NCI-H187 (cell line): ENCODE measurements at regions not wholly inside any gene's neighbourhood (a gene's known extent, or its start where the extent isn't known, plus 50 kb on each side); places are given as distances from the start of the nearest gene placed in this dataset.
"Not testable (repeated sequence)": the region's sequence is repeated elsewhere in the genome, so short reads cannot be mapped to it uniquely, and the experiment has no call there.

Experiments
- DNase-seq, 2 experiments: peaks; one replicate each; lab custom pipeline; 2025; lab: John Stamatoyannopoulos, UW

DNA sequence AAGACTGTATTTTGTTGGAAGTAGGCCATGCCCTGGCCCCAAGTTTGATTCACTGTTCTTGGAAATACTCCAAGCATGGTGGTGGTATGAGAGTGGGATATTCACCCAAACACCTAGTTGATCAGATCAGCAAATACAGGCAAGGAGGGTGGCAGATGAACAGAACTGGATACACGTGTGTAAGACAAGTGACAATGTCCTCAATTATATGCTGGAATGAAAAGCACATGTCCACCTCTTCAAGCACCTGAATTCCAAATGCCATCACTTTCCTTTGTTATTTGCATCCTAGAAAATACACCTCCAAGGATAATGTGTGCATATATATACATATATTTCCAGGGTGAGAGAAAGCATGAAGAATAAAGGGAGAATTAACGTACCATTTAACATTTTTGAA is 131.8 kb upstream of the ZEB1 start:
- no peak for DNase-seq

DNA sequence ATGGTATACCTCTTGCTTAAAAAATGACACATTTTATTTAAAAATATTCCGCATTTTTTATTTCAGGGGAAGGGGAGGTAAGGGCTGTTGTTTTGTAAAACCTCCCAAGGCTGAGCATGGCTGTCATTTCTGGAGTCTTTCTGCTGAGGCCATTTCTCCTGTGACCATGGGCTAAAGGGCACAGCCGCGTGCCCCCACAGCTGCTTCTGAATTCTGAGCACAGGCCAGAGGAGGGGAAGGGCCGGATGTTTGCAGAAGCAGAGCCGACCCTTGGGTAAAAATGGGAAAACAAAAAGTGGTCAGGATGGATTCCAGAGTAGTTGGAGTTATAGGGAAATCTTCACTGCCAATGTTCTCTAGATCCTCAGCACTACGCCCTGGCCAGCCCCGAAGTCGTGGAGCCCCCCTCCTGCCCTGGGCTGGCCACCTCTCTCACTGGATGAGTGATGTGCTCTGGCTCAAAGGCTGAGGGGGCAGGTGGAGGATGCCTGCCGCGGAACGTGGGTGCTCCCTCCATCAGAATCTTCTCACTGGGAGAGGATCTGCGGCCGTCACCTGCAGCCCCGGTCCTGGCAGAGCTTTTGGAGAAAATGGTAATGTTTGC is 131.3 kb upstream of the ZEB1 start:
- DNase-seq: no peak

DNA sequence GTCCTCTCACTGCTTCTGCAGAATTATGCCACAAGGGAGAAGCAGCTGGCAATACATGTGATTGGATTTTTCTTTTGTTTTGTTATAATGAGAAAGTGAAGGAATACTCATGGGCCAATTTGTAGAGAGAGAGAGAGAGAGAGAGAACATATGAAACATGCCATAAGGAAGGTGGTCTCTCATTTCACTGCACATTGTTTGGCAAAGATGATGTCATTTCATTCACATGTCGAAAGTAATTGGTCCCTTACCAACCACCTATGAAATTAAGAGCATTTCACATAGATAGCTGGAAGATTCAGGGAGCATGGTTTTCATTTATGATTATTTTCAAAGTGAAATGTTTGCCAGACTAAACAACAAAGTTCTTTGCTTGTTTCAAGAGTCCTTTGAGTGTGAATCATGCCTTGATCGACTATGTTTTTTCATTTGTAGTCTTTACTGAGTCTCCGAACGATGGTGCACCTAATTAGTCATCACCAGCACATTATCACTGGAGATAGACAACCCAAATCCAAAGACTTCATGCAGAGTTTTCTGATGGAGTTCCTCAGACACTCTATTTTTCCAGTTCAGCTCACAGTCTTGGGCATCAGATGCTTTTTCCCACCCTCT is 130.1 kb upstream of the ZEB1 start:
- no peak for DNase-seq

DNA sequence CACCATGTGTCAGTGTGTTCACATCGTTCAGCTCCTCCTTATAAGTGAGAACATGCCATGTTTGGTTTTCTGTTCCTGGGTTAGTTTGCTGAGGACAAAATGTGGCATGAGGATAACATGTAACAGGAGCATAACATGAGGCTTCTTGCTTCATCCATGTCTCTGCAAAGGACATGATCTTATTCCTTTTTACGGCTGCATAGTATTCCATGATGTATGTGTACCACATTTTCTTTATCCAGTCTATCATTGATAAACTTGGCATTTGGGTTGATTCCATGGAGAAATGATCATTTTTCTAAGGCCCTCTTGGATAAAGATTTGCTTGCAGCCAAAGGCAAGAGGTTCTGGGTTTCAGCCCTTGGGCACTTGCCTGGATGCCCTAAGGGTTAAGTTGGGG is 128.5 kb upstream of the ZEB1 start:
- DNase-seq: no peak

DNA sequence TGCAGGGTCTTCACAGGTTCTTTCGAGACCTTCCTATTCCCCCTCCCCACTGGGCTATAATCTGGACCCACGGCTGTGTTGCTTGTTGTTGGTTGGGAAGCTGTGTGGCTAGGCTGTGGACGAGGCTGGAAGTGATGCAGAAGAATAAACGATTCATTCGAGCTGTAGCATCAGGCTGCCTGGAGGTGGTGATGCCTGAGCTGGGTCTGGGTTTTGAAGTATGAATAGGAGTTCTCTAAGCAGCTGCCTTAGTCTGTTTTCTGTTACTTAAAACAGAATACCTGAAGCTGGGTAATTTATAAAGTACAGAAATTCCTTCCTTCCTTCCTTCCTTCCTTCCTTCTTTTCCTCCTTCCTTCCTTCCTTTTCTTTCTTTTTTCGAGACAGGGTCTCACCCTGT is 126.5 kb upstream of the ZEB1 start:
- DNase-seq: no peak

DNA sequence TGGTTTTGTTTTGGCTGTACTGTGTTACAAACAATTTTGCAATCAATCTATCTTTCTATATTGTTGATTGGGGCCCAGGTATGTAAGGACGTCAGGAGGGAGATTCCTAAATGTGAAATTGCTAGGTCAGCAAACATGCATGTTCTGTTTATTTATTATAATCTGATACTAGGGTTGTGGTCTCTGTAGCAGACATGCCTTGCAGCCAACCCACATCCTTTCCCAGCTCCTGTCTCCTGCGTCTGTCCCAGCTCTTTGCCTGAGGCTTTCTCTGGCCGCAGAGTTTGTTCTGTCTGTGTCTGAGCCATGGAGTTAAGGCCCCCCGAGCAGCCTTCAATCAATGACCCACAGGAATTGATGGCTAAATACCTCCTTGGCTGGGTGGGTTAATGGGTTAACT is 124.0 kb upstream of the ZEB1 start:
- no peak for DNase-seq

DNA sequence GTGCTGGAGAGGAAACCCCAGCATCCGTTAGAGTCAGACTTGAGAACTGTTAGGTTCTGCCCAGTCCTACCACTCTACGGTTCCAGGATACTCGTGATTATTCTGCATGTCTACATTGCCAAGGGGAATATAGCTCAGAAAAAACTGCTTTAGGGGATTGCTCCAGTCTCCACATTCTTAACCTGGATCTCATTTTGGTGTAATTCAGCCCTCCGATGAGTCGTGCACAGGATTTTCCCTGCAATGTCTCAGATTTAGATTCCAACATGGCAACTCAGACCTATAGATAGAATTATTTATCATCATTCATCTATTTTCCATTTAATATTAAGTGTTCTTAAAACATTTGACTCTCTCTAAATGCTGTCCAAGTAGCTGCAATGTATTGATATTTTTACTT is 121.1 kb upstream of the ZEB1 start:
- no peak for DNase-seq

DNA sequence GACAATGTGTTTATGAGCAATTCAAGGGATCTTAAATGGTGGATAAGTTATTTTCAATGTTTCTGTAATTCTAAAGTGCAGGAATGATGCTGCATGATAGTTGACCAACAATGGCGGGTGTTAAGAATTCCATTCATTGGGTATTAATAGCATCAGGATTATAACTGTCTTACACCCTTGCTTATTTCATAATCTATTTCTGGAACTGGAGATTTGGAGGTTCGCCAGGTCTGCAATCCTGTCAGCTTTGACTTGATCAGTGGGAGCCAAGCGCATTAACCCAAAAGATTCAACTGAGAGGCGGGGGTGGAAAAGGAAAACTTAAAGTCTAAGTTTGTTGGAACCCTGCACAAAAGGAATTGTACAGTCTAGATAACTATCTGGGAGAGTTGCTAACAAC is 114.9 kb upstream of the ZEB1 start:
- DNase-seq: no peak

DNA sequence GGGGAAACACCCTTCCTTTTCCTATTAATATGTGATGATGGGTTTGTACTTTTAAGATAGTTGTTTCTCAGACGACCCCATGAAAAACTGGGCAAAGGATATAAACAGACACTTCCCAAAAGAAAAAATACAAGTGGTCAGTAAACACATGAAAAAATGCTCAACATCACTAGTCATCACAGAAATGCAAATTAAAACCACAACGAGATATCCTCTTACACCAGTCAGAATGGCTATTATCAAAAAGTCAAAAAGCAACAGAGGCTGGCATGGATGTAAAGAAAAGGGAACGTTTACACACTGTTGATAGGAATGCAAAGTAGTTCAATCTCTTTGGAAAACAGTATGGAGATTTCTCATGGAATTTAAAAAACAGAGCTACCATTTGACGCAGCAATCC is 111.4 kb upstream of the ZEB1 start:
- DNase-seq: no peak

DNA sequence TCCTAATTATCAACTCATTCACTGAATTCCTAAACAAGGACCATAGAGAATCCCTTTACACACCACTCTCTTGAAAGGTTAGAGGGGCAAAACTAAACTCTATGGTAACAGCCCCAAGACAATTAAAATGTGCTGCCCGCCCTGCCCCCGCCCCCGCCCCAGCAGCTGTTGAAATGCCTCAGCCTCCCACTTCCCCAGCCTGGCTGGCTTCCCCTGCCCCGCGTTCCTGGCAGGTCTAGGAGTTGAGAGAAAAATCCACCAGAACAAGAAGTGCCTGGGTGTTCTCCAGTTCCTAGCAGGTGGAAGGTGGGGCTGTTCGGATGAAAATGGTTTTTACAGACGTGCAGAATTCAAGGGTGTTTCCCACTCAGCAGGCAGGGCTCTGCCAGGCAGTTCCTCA is 109.5 kb upstream of the ZEB1 start:
- DNase-seq: no peak

DNA sequence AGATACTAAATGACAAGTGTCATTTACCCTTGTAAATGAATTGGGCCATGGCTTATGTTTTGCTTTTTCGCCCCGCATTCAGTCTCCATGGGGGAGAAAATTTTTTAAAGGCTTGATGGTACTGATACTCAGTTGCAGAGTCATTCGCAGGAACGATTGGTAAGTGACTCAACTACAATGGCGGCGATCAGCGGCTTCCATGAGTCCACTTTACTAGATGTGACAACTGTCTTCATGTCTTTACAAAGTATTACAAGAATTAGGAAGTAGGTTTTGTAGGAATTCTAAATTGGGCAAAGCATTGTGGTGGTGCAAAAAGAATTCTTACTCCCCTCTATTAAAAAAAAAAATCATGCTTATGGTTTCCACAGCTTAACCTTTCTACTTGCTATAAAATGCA is 108.8 kb upstream of the ZEB1 start:
- no peak for DNase-seq

DNA sequence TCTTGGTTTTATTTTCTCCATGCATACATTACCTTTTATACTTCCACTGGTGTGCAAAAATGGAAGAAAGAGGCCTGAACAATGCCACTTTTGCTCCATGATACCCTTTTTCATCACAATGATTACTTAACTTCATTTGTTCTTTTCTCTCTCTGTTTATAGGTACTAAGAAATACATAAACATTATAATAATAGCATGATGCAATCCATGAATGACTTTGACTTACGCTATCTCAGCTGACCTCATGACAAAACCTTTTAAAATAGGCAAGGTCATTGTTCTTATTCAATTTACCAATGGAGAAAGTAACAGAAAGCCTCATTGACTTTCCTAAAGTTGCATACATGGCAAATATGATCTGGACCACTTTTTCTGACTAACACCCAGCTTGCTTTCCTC is 105.1 kb upstream of the ZEB1 start:
- DNase-seq: no peak

DNA sequence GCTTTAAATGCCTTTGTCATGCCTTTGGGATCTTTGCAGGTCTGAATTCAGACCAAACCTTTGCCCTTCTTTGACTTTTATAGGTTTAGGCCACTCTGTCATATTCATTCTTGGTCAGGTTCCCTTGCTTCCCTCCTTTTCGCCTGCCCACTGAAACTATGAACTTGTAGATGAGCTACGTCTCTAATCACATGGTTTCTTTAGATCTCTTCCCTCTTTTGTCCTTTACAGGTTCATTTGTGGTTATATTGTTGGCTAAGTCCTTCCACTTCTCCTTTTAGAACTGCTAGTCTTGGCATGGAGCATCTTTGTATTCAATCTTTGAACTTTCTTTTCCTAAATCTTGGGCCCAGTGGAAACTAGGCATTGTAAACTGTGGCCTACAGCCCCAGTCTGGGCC is 104.0 kb upstream of the ZEB1 start:
- DNase-seq: no peak

DNA sequence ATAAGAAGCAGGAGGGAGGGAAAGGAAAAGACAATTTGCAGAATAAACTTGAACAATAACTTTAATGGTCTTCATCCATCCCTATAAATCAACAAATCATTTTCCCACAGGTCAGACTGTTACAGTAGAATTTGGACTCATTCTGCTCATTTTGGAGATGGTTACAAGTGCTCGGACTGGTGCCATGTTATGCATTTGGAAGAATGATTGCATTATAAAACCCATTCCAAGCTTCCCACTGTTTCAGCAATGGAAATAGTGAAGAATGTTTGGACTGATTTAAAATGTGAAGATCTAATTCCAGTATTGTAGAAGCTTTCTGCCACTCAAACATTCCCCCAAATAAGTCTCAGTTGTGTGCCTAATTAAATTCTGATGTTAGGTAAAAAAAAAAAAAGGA is 99.7 kb upstream of the ZEB1 start:
- no peak for DNase-seq

DNA sequence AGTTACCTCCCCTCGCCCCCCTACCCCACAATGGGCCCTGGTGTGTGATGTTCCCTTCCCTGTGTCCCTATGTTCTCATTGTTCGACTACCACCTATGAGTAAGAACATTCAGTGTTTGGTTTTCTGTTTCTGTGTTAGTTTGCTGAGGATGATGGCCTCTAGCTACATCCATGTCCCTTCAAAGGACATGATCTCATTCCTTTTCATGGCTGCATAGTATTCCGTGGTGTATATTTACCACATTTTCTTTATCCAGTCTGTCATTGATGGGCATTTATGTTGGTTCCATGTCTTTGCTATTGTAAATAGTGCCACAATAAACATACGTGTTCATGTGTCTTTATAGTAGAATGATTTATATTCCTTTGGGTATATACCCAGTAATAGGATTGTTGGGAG is 90.2 kb upstream of the ZEB1 start:
- DNase-seq: not testable (repeated sequence)

DNA sequence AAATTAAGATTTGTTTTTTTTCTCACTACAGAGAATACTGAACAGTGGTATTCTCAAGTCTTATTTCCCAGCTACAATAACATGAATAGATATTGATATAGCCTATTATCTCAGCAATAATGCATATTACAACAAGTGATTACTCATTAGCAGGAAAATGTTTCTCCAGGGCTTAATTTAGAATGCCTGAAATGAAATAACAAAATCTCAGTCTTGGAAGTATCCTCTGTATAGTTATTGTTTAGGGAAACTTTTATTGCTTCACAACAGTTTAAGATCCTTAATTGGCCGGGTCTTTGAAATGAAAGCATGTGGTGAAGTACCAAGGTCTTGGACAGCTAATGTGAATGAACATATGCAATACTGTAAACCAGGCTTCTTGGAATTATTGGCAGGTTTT is 79.1 kb upstream of the ZEB1 start:
- DNase-seq: no peak

DNA sequence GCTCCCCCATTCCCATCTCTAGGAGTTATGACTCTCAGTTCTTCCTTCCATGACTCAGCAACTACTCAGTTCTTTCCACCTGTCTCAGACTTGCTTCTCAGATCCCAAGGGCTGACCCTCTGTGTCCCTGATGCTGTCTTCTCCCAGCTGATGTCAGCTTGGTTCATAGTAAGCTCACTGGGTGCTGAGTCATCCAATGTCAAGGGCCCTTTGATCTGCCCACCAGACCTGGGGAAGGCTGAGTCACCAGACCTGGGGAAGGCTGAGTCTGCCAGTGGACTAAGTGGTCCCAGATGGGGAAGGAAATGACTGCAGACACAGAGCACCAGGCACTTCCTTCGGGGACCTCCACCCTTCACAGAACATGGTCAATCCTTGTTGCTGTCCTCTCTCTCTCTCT is 76.1 kb upstream of the ZEB1 start:
- no peak for DNase-seq

DNA sequence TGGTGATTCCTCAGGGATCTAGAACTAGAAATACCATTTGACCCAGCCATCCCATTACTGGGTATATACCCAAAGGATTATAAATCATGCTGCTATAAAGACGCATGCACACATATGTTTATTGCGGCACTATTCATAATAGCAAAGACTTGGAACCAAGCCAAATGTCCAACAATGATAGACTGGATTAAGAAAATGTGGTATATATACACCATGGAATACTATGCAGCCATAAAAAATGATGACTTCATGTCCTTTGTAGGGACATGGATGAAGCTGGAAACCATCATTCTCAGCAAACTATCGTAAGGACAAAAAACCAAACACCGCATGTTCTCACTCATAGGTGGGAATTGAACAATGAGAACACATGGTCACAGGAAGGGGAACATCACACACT is 67.9 kb upstream of the ZEB1 start:
- DNase-seq: not testable (repeated sequence)

DNA sequence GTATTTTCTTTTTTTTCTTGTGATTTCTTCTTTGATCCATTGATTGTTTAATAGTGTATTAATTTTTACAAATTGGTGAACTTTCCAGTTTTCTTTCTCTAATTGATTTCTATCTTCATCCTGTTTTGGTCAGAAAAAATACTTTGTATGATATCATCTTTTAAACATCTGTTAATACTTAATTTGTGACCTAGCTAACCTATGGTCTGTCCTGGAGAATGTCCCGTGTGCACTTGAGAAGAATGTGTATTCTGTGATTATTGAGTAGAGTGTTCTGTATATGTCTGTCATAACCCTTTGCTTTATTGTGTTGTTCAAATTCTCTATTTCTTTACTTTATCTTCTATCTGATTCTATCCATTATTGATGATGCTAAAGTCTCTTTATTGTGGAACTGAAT is 65.8 kb upstream of the ZEB1 start:
- DNase-seq: no peak

DNA sequence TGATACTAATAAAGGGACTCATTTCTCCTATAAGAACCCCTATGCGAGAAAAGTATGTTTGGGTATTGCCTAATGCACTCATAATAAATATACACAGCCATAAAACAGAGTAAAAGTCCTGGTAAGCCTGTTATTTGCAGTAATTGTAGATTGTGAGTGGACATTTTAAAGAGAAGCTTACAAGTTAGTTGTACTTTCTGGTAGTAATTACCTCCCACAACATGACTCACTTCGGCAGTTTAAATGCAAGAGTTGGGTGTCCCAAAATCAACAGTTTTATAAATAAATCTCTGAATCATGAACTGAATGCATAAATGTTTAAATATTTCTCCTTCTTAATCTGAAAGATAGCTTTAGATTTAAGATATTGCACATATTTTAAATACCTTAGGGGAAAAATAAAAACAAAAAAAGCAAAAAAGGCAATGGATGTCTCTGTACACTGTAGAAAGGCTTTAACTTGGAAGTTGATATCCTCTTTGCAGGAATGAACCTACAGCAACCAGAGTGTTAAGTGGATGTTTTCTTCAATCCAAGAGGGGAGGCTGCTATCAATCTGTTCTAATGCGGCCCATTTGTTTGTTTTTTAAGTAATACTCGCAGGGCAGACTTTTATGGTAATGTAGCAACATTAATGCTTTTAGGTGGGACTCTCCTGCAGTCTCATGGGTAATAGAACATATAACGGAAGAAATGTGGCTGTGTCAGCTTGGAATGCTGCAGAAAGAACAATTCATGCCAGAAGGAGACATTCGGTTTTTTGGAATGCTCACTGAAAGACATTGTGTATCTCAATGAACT is 57.3 kb upstream of the ZEB1 start:
- no peak for DNase-seq

DNA sequence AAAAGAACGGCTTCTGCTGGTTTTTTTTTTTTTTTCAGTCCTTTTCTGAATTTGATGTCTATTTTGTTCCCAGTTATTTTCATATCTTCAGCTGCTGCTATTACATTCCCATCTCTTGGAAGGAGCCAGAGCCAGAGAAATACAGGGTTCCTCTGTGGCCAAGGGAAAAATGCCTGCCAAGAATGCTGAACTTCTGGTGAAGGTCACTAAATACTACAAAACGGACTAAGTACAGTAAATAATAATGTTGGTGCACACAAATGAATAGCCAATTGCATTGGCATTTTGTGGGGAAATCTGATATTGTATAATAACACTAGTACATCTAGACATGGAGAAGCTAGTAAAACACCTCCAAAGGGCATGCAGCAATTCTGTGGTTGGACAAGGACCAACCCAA is 56.3 kb upstream of the ZEB1 start:
- DNase-seq: no peak

DNA sequence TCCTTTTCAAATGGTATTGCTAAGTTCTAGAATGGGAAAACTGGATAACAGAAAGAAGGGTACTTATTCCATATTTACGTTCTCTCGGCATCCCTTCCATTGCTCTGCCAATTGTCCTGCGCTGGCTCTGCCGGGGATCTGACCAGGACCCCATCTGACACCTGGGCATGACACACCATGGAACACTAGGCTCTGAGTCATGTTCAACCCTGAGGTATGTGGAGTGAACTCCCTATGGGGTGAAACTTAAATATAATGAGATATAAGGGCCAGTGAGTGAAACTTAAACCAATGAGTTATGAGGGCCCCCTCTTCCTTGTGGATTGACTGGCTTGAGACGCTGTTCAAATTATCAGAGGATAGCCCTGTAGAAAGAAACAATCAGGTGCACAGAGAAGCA is 55.1 kb upstream of the ZEB1 start:
- DNase-seq: no peak

DNA sequence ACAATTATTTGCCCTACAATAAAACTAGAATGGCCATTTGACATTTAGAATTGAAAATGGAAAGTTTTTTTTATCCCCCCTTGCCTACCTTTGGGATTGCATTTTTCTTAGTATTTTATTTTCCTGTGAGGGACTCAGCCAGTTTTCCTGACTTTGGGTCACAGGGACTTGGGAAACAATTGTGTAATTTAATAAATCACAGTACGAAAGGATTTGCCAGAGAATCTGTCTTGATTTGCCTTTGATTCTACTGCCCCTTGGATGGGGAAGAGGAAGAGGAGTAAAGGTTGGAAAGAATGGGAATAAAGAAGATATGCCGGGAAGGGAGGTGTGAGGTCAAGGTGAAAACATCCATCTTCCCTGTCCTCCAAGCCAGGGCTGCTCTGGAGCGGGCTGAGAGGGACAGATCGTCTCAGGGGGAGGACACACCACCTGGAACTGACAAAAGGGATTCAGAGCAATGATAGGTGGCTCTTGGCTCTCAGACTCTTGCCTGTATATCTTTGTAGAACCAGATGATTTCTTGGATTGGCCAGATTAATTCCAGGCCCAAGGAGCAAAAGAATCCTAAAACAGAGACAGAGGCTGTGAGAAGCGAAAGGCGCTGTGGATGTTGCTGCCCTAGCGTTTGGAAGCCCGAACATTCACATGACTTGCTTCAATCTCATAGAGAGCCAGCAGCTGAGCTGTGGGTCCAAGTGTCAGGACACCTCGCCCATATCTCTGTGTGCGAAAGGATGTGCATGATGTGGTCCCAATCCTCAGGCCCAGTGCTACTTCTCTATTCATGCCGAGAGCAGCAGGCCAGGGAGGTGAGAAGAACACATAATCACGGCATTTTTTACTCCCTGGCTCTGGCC is 50.3 kb upstream of the ZEB1 start:
- DNase-seq: no peak
